B cell (primary cell): ENCODE measurements at regions not wholly inside any gene's neighbourhood (a gene's known extent, or its start where the extent isn't known, plus 50 kb on each side); places are given as distances from the start of the nearest gene placed in this dataset.

Experiments used
- ATAC-seq: fragments of 200-7000 bp; cut with Tn5 transposase; one replicate; pipeline ENCODE4 v1.10.0; 2021; ENCODE audit warnings: low read depth, mild to moderate bottlenecking, moderate number of reproducible peaks, moderate library complexity
- CTCF ChIA-PET: fragments of 350-600 bp; sonication (Branson Sonifier 250); formaldehyde crosslinking; loops from one replicate; lab custom pipeline; 2021; ENCODE audit warnings: antibody characterized with exemption, inconsistent platforms; lab: Charles Lee
- POLR2A ChIA-PET: fragments of 350-600 bp; sonication (Branson Sonifier 250); formaldehyde crosslinking; loops from one replicate; lab custom pipeline; 2021; ENCODE audit warnings: antibody characterized with exemption; lab: Charles Lee
- DNase-seq: peaks from one replicate; pipeline ENCODE4 v3.0.0; 2013
- H2AFZ ChIP-seq: 2 replicates; pipeline ENCODE4 v1.6.1; 2012; ENCODE audit warnings: mild to moderate bottlenecking, low read depth, low read length; ENCODE audit not compliant: insufficient read depth, poor library complexity, severe bottlenecking
- H3K27ac ChIP-seq, 2 donors: 1 replicate in 1 of 2; 2 replicates in 1 of 2; pipeline ENCODE4 v1.5.1; 2012 to 2013; ENCODE audit warnings: low read length in 2 of 2, mild to moderate bottlenecking in 2 of 2, moderate library complexity in 1 of 2
- H3K27me3 ChIP-seq, 4 experiments: fragments of 200-600 bp in 1 of 4; sonication (generic) in 1 of 4; replicated peaks in 1 of 4; 1 replicate in 2 of 4; 2 replicates in 2 of 4; pipeline versions ENCODE4 v1.6.1 to v1.7.0; 2013 to 2016; ENCODE audit warnings: low read length in 3 of 4, mild to moderate bottlenecking in 2 of 4, mixed read lengths in 1 of 4, moderate library complexity in 1 of 4; ENCODE audit not compliant: insufficient read depth in 4 of 4, control insufficient read depth in 3 of 4; ENCODE audit errors: control extremely low read depth in 1 of 4
- H3K36me3 ChIP-seq, 2 experiments: replicated peaks in 1 of 2; 1 replicate in 1 of 2; 2 replicates in 1 of 2; pipeline versions ENCODE4 v1.6.1 to v1.7.1; 2013; ENCODE audit warnings: low read length in 1 of 2; ENCODE audit not compliant: insufficient read depth in 2 of 2, control insufficient read depth in 1 of 2; ENCODE audit errors: control extremely low read depth in 1 of 2, extremely low read depth in 1 of 2
- H3K4me1 ChIP-seq, 2 donors: fragments of 200-600 bp in 1 of 2; sonication (generic) in 1 of 2; 1 replicate in 1 of 2; 2 replicates in 1 of 2; pipeline versions ENCODE4 v1.5.1 to v1.6.1; 2013 to 2017; ENCODE audit warnings: low read length in 2 of 2; ENCODE audit not compliant: control insufficient read depth in 2 of 2, insufficient read depth in 2 of 2
- H3K4me2 ChIP-seq: replicated peaks from 2 replicates; pipeline ENCODE3; 2012; ENCODE audit warnings: mild to moderate bottlenecking, low read depth, low read length; ENCODE audit not compliant: poor library complexity, severe bottlenecking
- H3K4me3 ChIP-seq, 5 experiments: fragments of 200-600 bp in 1 of 5; sonication (generic) in 1 of 5; 1 replicate in 3 of 5; 2 replicates in 2 of 5; pipeline versions ENCODE4 v1.5.1 to v1.7.0; 2011 to 2016; ENCODE audit warnings: low read length in 4 of 5, mild to moderate bottlenecking in 4 of 5, low read depth in 2 of 5, control low read depth in 1 of 5, moderate library complexity in 1 of 5; ENCODE audit not compliant: insufficient read depth in 1 of 5; ENCODE audit errors: control extremely low read depth in 1 of 5, extremely low read depth in 1 of 5
- H3K79me2 ChIP-seq: fragments of 200-600 bp; sonication (generic); one replicate; pipeline ENCODE4 v1.6.0; 2016; ENCODE audit warnings: low read length; ENCODE audit not compliant: control insufficient read depth, insufficient read depth
- H3K9ac ChIP-seq: fragments of 200-600 bp; sonication (generic); 2 replicates; pipeline ENCODE4 v1.6.1; 2017; ENCODE audit warnings: mild to moderate bottlenecking, low read length, moderate library complexity
- H3K9me3 ChIP-seq, 3 donors: one replicate each; pipeline versions ENCODE4 v1.6.1 to v1.7.1; 2013; ENCODE audit warnings: low read length in 2 of 3; ENCODE audit not compliant: control insufficient read depth in 2 of 3, insufficient read depth in 1 of 3; ENCODE audit errors: control extremely low read depth in 1 of 3
- H4K20me1 ChIP-seq: 2 replicates; pipeline ENCODE4 v1.6.0; 2012; ENCODE audit warnings: mild to moderate bottlenecking, low read length; ENCODE audit not compliant: insufficient read depth, control insufficient read depth, poor library complexity, severe bottlenecking
- H3K27ac Mint-ChIP-seq: one replicate; pipeline ENCODE4 v1.8.0; 2021; ENCODE audit warnings: mixed read lengths
- H3K27me3 Mint-ChIP-seq: one replicate; pipeline ENCODE4 v1.8.0; 2021; ENCODE audit warnings: mixed read lengths
- H3K4me1 Mint-ChIP-seq: one replicate; pipeline ENCODE4 v1.8.0; 2021; ENCODE audit warnings: mixed read lengths
- H3K4me3 Mint-ChIP-seq: one replicate; pipeline ENCODE4 v1.8.0; 2021; ENCODE audit warnings: mixed read lengths
- H3K9me3 Mint-ChIP-seq: one replicate; pipeline ENCODE4 v1.8.0; 2022; ENCODE audit warnings: mixed read lengths; ENCODE audit not compliant: insufficient read depth
- CTCF ChIP-seq: fragments of 200-600 bp; IDR thresholded peaks from one replicate; pipeline ENCODE4 v1.8.0; 2022; ENCODE audit warnings: antibody characterized with exemption, mild to moderate bottlenecking
- EZH2 ChIP-seq: IDR thresholded peaks from 2 replicates; pipeline ENCODE4 v1.6.1; 2012; ENCODE audit warnings: borderline replicate concordance, low read depth, mild to moderate bottlenecking, moderate library complexity, low read length; ENCODE audit not compliant: insufficient read depth, poor library complexity, severe bottlenecking
- WGBS: methylation state at CpG from one replicate; pipeline ENCODE4 v1.1.5; 2013; ENCODE audit warnings: missing lambda C conversion rate; ENCODE audit not compliant: insufficient coverage; 5-methylcytosine and 5-hydroxymethylcytosine counted together
- intact Hi-C: fragments of 100-400 bp; cut with micrococcal nuclease; formaldehyde crosslinking; loops from one replicate; pipeline ENCODE4 v1.10.0; 2022

- Histone ChIP-seq H2AFZ (no peak overlapping the region), H3K4me1 (no peaks in the 10 kb centered on the region), H3K27ac (no peak overlapping the region), H3K27me3 (peaks cover 0 to 7% (median 0%) of the 10 kb centered on the region in 4 experiments), H3K9ac (no peak overlapping the region), H3K9me3 (no peaks in the 10 kb centered on the region), H3K36me3 (no peaks in the 10 kb centered on the region), H4K20me1 (no peaks in the 10 kb centered on the region), H3K4me2 (no peak overlapping the region), H3K79me2 (no peaks in the 10 kb centered on the region), H3K4me3 (no peak overlapping the region)
- ChIA-PET POLR2A (no interaction called here), CTCF (no interaction called here)
- DNase-seq, result no peak
- Mint-ChIP-seq H3K27ac (no peak overlapping the region), H3K27me3 (peaks cover 18% of the 10 kb centered on the region), H3K9me3 (no peaks in the 10 kb centered on the region), H3K4me1 (no peaks in the 10 kb centered on the region), H3K4me3 (no peak overlapping the region)
- no peak for ATAC-seq
- 46% methylated on average over 2 of the region's 4 CpGs for WGBS
- intact Hi-C loops, result no loop called here
- TF ChIP-seq CTCF (no peak), EZH2 (no peak)
Observed at GRCh38 chr6:1075444-1075843, 236.5 kb upstream of the FOXQ1 start.

- Histone ChIP-seq H3K4me3 (no peak overlapping the region), H2AFZ (no peak overlapping the region), H3K27ac (no peak overlapping the region), H3K27me3 (peaks cover 0 to 10% (median 0%) of the 10 kb centered on the region in 4 experiments), H3K9me3 (no peaks in the 10 kb centered on the region), H3K4me2 (no peak overlapping the region), H3K79me2 (no peaks in the 10 kb centered on the region), H4K20me1 (no peaks in the 10 kb centered on the region), H3K4me1 (no peaks in the 10 kb centered on the region), H3K9ac (no peak overlapping the region), H3K36me3 (no peaks in the 10 kb centered on the region)
- DNase-seq, result no peak
- 25% methylated on average over 12 of the region's 12 CpGs for WGBS
- no peaks in the 10 kb centered on the region for H3K9me3 Mint-ChIP-seq
- no peak overlapping the region for H3K4me3 Mint-ChIP-seq
- ChIA-PET CTCF (no interaction called here), POLR2A (no interaction called here)
- H3K27ac Mint-ChIP-seq, result no peak overlapping the region
- ATAC-seq, result no peak
- TF ChIP-seq EZH2, result no peak
- TF ChIP-seq CTCF, result no peak
- H3K27me3 Mint-ChIP-seq, result peaks cover 16% of the 10 kb centered on the region
- intact Hi-C loops, result no loop called here
- H3K4me1 Mint-ChIP-seq, result no peaks in the 10 kb centered on the region
Observed at GRCh38 chr6:1070085-1070521, 241.8 kb upstream of the FOXQ1 start.
